Gastroesophageal sphincter (tissue), 4 donors: ENCODE measurements at regions not wholly inside any gene's neighbourhood (a gene's known extent, or its start where the extent isn't known, plus 50 kb on each side); places are given as distances from the start of the nearest gene placed in this dataset.

ENCODE experiments used
- ATAC-seq: fragments of 150-250 bp; one replicate; pipeline ENCODE4 v1.9.1; 2016; ENCODE audit warnings: mild to moderate bottlenecking, moderate library complexity
- H3K27ac ChIP-seq, 4 donors: fragments of 200-600 bp; sonication (generic) in 3 of 4; 1 replicate in 3 of 4; 2 replicates in 1 of 4; pipeline ENCODE4 v1.5.1; 2016 to 2019
- H3K27me3 ChIP-seq: fragments of 200-600 bp; sonication (generic); one replicate; pipeline ENCODE4 v1.5.1; 2019
- H3K36me3 ChIP-seq, 2 donors: fragments of 200-600 bp; sonication (generic); one replicate each; pipeline ENCODE4 v1.5.1; 2019; ENCODE audit warnings: control low read depth in 1 of 2
- H3K4me1 ChIP-seq, 3 donors: fragments of 200-600 bp; sonication (generic); 1 replicate in 2 of 3; 2 replicates in 1 of 3; pipeline ENCODE4 v1.5.1; 2016 to 2019; ENCODE audit warnings: control low read depth in 2 of 3
- H3K4me3 ChIP-seq, 2 donors: fragments of 200-600 bp; sonication (generic); one replicate each; pipeline ENCODE4 v1.5.1; 2019; ENCODE audit warnings: mild to moderate bottlenecking in 1 of 2, moderate library complexity in 1 of 2
- H3K9me3 ChIP-seq, 3 donors: fragments of 200-600 bp; sonication (generic); one replicate each; pipeline ENCODE4 v1.5.1; 2017 to 2019; ENCODE audit warnings: control low read depth in 2 of 3
- EP300 ChIP-seq: sonication (generic); formaldehyde crosslinking; IDR thresholded peaks from one replicate; pipeline ENCODE4 v1.6.1; 2017; ENCODE audit warnings: antibody characterized with exemption, mild to moderate bottlenecking
- POLR2A ChIP-seq, 2 donors: fragments of 450-650 bp; IDR thresholded peaks; one replicate each; pipeline ENCODE4 v1.6.1; 2017; ENCODE audit warnings: antibody characterized with exemption in 2 of 2, mild to moderate bottlenecking in 2 of 2, moderate library complexity in 1 of 2
- POLR2AphosphoS5 ChIP-seq: sonication (generic); formaldehyde crosslinking; IDR thresholded peaks from one replicate; pipeline ENCODE4 v1.6.1; 2017; ENCODE audit warnings: antibody characterized with exemption
- WGBS, 2 donors: methylation state at CpG; one replicate each; pipeline ENCODE4 v1.1.5; 2018; ENCODE audit warnings: low coverage in 1 of 2; 5-methylcytosine and 5-hydroxymethylcytosine counted together
- TF ChIP-seq, protein P1 (sequence below), 4 experiments: fragments of 200-600 bp in 2 of 4; fragments of 450-650 bp in 2 of 4; sonication (generic) in 1 of 4; IDR thresholded peaks; one replicate each; pipeline ENCODE4 v1.5.1; 2017 to 2019; ENCODE audit warnings: antibody characterized with exemption in 4 of 4, mild to moderate bottlenecking in 2 of 4, moderate library complexity in 2 of 4

DNA sequence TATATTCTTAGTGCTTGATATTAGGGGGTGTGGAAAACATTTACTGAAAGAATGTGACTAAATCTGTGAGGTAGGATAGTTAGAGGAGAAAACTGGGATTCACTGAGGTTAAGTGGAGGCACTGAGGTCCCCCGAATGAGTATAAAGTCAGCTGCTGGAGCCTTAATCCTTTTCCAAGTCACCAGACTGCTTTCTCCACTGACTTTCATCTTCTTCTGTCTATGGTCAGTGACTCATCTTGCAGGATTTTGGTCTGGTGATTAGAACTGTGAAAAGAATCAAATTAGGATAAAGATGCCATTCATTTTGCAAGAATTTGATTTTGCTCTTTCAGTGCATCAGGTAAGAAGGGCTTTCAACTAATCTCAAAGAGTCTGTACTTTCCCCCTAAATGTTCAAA lies 89.3 kb upstream of the ALDH1A1 start:
- no peaks in the 10 kb centered on the region for H3K27me3 ChIP-seq
- no peak for TF ChIP-seq POLR2AphosphoS5
- no peak overlapping the region for H3K27ac ChIP-seq
- H3K36me3 ChIP-seq = no peaks in the 10 kb centered on the region
- peaks cover 19 to 31% (median 22%) of the 10 kb centered on the region in 3 donors for H3K4me1 ChIP-seq
- 54 to 63% methylated on average over 1 of the region's 1 CpG for WGBS, 2 donors
- no peak for ATAC-seq
- no peaks in the 10 kb centered on the region for H3K9me3 ChIP-seq
- H3K4me3 ChIP-seq = no peak overlapping the region

DNA sequence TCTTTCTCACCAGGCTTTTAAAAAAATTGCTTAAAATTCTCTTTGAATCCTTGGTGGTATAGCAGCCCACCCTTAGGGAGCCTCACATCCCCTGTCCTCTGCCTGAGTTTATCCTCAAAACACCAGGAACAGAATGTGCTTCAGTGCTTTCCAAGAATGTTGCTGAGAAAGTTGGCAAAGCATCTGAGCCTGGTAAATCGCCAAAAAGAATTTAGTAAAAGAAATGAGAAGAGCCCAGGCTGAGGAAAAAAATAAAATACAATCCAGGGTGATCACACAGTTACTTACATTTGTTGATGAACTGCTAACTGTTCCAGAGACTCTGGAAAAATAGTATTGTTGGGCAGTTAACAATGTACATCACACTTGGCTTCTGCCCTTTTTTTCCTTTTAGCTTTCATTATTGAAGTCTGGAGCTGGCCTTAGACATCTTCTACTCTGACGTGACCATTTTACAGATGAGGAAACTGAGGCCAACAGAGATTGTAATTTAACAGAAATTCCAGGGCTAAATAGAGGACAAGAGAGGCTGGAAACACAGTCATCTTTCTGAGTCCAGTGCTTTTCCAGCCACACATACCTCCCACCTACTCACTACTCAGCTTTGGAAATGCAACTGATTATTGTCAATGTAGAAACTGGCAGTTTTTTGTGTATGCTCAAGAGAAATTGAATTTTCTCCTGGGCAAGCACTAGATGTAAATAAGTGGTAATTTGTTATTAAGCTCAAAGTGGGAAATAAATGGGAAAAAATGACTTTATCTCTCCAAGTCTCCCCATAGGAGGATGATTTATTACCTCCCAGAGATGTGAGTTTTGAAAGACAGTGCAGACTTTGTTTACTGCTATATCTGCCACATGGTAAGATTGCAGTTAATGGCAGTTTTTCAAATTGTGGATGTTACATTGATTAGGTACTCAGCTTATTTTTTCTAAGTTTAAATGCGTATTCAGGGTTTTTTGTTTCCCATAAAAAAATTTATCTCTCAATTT lies 86.7 kb upstream of the ALDH1A1 start:
- H3K9me3 ChIP-seq = no peaks in the 10 kb centered on the region
- no peak overlapping the region for H3K4me3 ChIP-seq
- H3K27ac ChIP-seq = peak overlapping the region; percentile 86 to 99 (median 89)
- TF ChIP-seq, protein P1, sequence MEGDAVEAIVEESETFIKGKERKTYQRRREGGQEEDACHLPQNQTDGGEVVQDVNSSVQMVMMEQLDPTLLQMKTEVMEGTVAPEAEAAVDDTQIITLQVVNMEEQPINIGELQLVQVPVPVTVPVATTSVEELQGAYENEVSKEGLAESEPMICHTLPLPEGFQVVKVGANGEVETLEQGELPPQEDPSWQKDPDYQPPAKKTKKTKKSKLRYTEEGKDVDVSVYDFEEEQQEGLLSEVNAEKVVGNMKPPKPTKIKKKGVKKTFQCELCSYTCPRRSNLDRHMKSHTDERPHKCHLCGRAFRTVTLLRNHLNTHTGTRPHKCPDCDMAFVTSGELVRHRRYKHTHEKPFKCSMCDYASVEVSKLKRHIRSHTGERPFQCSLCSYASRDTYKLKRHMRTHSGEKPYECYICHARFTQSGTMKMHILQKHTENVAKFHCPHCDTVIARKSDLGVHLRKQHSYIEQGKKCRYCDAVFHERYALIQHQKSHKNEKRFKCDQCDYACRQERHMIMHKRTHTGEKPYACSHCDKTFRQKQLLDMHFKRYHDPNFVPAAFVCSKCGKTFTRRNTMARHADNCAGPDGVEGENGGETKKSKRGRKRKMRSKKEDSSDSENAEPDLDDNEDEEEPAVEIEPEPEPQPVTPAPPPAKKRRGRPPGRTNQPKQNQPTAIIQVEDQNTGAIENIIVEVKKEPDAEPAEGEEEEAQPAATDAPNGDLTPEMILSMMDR (IDR thresholded peaks at IDR 0.05) = no peak
- peak; percentile 64 for TF ChIP-seq EP300
- peak; percentile 99 for TF ChIP-seq POLR2AphosphoS5
- no peaks in the 10 kb centered on the region for H3K36me3 ChIP-seq
- 39 to 40% methylated on average over 3 of the region's 3 CpGs for WGBS, 2 donors
- no peaks in the 10 kb centered on the region for H3K27me3 ChIP-seq
- peak; percentile 74 for ATAC-seq
- H3K4me1 ChIP-seq = peaks cover 20 to 42% (median 23%) of the 10 kb centered on the region in 3 donors

GRCh38 chr9:73038613-73039012 lies 85.8 kb upstream of the ALDH1A1 start:
- Histone ChIP-seq H3K36me3 (no peaks in the 10 kb centered on the region), H3K4me3 (peak overlapping the region; percentile 25 to 27), H3K9me3 (no peaks in the 10 kb centered on the region), H3K27me3 (no peaks in the 10 kb centered on the region), H3K27ac (peak overlapping the region; percentile 86 to 99 (median 89)), H3K4me1 (peaks cover 20 to 42% (median 23%) of the 10 kb centered on the region in 3 donors)
- no peak for TF ChIP-seq POLR2A (IDR thresholded peaks at IDR 0.05)
- no peak for TF ChIP-seq EP300
- TF ChIP-seq, protein P1 (IDR thresholded peaks at IDR 0.05) = peak in 1 of 4 experiments; percentile 17
- TF ChIP-seq POLR2AphosphoS5 = peak; percentile 80
- ATAC-seq = peak; percentile 83
- WGBS, 2 donors = 31% methylated on average over 2 of the region's 2 CpGs; no CpG with 5 or more reads in 1 of the 2 donors

DNA sequence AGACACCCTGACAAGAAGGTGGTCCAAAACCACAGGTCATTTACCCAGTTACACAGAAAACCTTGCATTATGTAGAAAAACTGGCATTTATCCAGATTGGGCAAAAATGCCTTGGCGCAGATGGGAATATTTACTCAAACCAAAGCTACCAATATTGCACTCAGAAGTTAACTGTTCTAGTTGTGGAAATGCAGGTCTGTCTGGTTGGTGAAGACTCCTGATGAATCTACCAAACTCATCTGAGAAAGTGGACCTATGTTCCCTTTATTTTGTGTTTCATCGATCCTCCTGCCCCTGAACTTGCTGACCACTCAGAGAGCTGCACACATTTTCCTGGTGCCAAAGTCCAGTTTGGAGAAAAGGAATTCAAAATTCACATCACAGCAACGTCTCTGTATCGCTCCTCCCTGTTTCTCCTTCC lies 85.2 kb upstream of the ALDH1A1 start:
- no peak for ATAC-seq
- H3K4me1 ChIP-seq = peaks cover 20 to 42% (median 23%) of the 10 kb centered on the region in 3 donors
- H3K9me3 ChIP-seq = no peaks in the 10 kb centered on the region
- TF ChIP-seq EP300 (no peak), POLR2AphosphoS5 (no peak), POLR2A (IDR thresholded peaks at IDR 0.05) (no peak)
- TF ChIP-seq, protein P1 (IDR thresholded peaks at IDR 0.05) = no peak
- 43 to 49% methylated on average over 4 of the region's 4 CpGs for WGBS, 2 donors
- peak overlapping the region; percentile 25 to 27 for H3K4me3 ChIP-seq
- H3K27me3 ChIP-seq = no peaks in the 10 kb centered on the region
- no peaks in the 10 kb centered on the region for H3K36me3 ChIP-seq
- H3K27ac ChIP-seq = peak overlapping the region; percentile 86 to 99 (median 89)

- 32 to 49% methylated on average over 3 of the region's 3 CpGs for WGBS, 2 donors
- TF ChIP-seq EP300 = no peak
- TF ChIP-seq, protein P1 (IDR thresholded peaks at IDR 0.05) = no peak
- TF ChIP-seq POLR2AphosphoS5 = no peak
- TF ChIP-seq POLR2A (IDR thresholded peaks at IDR 0.05) = no peak
- no peaks in the 10 kb centered on the region for H3K9me3 ChIP-seq
Observed at GRCh38 chr9:73037613-73038012, 84.8 kb upstream of the ALDH1A1 start.

More at GRCh38 chr9:73037613-73038012, 84.8 kb upstream of the ALDH1A1 start:
- ATAC-seq = no peak
- Histone ChIP-seq H3K27ac (peak overlapping the region; percentile 86 to 99 (median 89)), H3K4me3 (peak overlapping the region in 1 of 2 donors; percentile 7), H3K36me3 (no peaks in the 10 kb centered on the region), H3K4me1 (peaks cover 20 to 42% (median 23%) of the 10 kb centered on the region in 3 donors), H3K27me3 (no peaks in the 10 kb centered on the region)
